DMS79 (cell line): ENCODE measurements at regions not wholly inside any gene's neighbourhood (a gene's known extent, or its start where the extent isn't known, plus 50 kb on each side); places are given as distances from the start of the nearest gene placed in this dataset.

Experiments
- DNase-seq: peaks from one replicate; lab custom pipeline; 2025; lab: John Stamatoyannopoulos, UW

- no peak for DNase-seq
These were observed 53.8 kb upstream of the APP start for GRCh38 chr21:26224366-26224765.
